MM.1S (cell line): ENCODE measurements at regions not wholly inside any gene's neighbourhood (a gene's known extent, or its start where the extent isn't known, plus 50 kb on each side); places are given as distances from the start of the nearest gene placed in this dataset.

Experiments used
- CTCF ChIP-seq: fragments of 300-600 bp; sonication (generic); IDR thresholded peaks from 2 replicates; pipeline ENCODE4 v1.5.1; 2016; ENCODE audit warnings: antibody characterized with exemption, low read length, mixed read lengths
- EZH2 ChIP-seq: fragments of 300-600 bp; sonication (generic); optimal IDR thresholded peaks from 2 replicates; pipeline ENCODE3; 2017; ENCODE audit warnings: low read depth, mild to moderate bottlenecking, antibody characterized with exemption, low read length, mixed read lengths
- EZH2phosphoT487 ChIP-seq: fragments of 300-600 bp; sonication (generic); IDR thresholded peaks from 2 replicates; pipeline ENCODE4 v1.6.1; 2018; ENCODE audit warnings: antibody characterized with exemption, low read length

- TF ChIP-seq CTCF (no peak), EZH2 (no peak), EZH2phosphoT487 (no peak)
These were observed 359.5 kb upstream of the MGMT start for GRCh38 chr10:129107525-129107924.
